GM20000 (cell line): ENCODE measurements at regions not wholly inside any gene's neighbourhood (a gene's known extent, or its start where the extent isn't known, plus 50 kb on each side); places are given as distances from the start of the nearest gene placed in this dataset.

ENCODE experiments used
- DNase-seq: peaks from one replicate; pipeline ENCODE4 v3.0.0; 2012; ENCODE audit warnings: low spot score
- TF ChIP-seq, protein P1 (sequence below): IDR thresholded peaks from 2 replicates; pipeline ENCODE4 v1.5.1; 2012; ENCODE audit warnings: mild to moderate bottlenecking, control low read depth; ENCODE audit errors: extremely low read depth, missing control alignments

DNA sequence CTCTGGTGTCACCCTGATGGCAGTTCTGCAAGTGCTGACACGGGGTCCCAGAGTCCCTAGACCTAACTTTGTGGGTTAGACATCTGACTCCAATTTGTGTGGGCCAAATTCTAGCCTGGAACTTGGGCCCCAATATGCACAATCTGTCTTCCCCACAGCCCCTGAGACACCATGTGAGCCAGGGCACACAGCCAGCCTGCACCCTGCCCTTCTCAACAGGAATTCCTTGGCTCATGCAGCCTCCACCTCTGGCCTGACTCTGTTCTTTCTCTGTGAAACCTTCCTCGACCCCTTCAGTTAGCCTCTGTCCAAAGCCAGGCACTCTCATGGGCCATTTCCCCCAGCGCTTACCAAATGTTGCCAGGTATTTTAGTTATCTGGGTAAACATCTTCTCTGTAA lies 59.1 kb upstream of the POU2AF1 start:
- DNase-seq = no peak
- TF ChIP-seq, protein P1, sequence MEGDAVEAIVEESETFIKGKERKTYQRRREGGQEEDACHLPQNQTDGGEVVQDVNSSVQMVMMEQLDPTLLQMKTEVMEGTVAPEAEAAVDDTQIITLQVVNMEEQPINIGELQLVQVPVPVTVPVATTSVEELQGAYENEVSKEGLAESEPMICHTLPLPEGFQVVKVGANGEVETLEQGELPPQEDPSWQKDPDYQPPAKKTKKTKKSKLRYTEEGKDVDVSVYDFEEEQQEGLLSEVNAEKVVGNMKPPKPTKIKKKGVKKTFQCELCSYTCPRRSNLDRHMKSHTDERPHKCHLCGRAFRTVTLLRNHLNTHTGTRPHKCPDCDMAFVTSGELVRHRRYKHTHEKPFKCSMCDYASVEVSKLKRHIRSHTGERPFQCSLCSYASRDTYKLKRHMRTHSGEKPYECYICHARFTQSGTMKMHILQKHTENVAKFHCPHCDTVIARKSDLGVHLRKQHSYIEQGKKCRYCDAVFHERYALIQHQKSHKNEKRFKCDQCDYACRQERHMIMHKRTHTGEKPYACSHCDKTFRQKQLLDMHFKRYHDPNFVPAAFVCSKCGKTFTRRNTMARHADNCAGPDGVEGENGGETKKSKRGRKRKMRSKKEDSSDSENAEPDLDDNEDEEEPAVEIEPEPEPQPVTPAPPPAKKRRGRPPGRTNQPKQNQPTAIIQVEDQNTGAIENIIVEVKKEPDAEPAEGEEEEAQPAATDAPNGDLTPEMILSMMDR = no peak

DNA sequence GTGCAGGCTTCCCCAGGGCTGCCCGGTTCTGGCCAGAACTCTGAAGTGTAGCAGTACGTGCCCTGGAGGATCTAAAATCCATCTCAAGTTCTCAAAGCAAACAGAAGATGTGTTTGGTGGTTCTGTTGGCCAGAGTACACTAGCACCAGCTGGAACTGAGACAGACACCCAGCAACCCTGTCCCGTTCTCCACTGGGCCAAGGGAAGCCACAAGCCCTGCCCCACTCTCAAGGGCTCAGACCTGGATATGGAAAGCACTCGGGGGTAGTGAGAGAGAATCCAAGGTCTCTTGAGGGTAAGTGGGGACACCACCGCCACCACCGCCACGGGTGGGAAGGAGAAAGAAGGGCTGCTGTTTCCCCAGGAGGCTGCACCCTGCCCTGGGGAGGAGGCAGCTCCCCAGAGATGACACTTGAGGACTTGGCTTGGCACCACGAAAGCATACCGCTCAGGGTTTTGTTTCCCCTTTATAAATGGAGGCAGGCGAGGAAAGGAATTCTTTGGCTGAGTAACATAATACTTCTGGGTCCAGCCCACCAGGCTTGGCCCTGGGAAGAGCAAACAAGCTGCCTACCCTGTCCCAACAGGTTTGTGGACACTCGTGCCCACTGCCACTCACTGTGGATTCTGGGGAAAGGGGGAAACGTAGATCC lies 56.1 kb upstream of the POU2AF1 start:
- TF ChIP-seq, protein P1 = no peak
- DNase-seq = no peak

DNA sequence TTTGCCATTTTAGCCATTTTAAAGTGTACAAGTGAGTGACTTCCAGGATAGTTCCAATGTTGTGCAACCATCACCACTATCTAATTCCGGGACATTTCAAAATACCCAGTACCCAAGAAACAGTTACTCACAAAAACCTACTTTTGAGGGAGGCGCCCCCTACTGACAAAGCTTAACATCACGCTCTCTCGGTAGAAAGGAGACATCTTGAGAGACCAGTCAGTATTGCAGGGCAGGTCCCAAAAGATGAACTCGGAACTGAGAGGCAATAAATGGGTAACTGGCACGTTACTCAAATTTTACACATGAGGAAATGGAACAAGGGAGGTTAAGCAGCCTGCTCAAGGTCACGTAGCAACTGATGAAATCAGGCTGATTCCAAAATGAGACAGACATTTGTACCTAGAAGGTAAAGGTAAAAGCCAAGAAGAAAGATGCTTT lies 50.0 kb upstream of the POU2AF1 start:
- TF ChIP-seq, protein P1 = peak; percentile 56
- peak; percentile 64 for DNase-seq
